SK-N-SH (cell line): ENCODE measurements at regions not wholly inside any gene's neighbourhood (a gene's known extent, or its start where the extent isn't known, plus 50 kb on each side); places are given as distances from the start of the nearest gene placed in this dataset.

ENCODE experiments used
- CTCF ChIA-PET: fragments of 300-600, 350-600 bp; formaldehyde crosslinking; extraction: SDS; loops from one replicate; lab custom pipeline; 2021; lab: Yijun Ruan, JAX
- POLR2A ChIA-PET: fragments of 350-600 bp; sonication (Branson Sonifier 250); formaldehyde crosslinking; extraction: SDS; loops from one replicate; lab custom pipeline; 2020; ENCODE audit warnings: antibody characterized with exemption, inconsistent platforms; lab: Yijun Ruan, JAX
- DNase-seq: peaks from one replicate; pipeline ENCODE4 v3.0.0; 2012
- H2AFZ ChIP-seq: fragments of 200-600 bp; sonication (generic); 2 replicates; pipeline ENCODE4 v1.8.1; 2016; ENCODE audit warnings: antibody characterized with exemption, mild to moderate bottlenecking, low read depth
- H3F3A ChIP-seq: fragments of 200-600 bp; sonication (generic); replicated peaks from 2 replicates; pipeline ENCODE3; 2016; ENCODE audit warnings: antibody characterized with exemption, mild to moderate bottlenecking; ENCODE audit not compliant: insufficient read depth
- H3K27ac ChIP-seq, 2 experiments: fragments of 200-500 bp in 1 of 2; fragments of 200-600 bp in 1 of 2; sonication (Bioruptor generic) in 1 of 2; sonication (generic), shearing (Covaris generic) in 1 of 2; 2 replicates each; pipeline versions ENCODE4 v1.5.1 to v1.6.1; 2014 to 2016; ENCODE audit warnings: low read depth in 2 of 2, inconsistent platforms in 1 of 2, low read length in 1 of 2, mild to moderate bottlenecking in 1 of 2, mixed read lengths in 1 of 2
- H3K27me3 ChIP-seq: fragments of 200-600 bp; sonication (generic), shearing (Covaris generic); 2 replicates; pipeline ENCODE4 v1.6.1; 2016; ENCODE audit warnings: mixed run types; ENCODE audit not compliant: insufficient read depth
- H3K36me3 ChIP-seq, 2 experiments: fragments of 200-500 bp in 1 of 2; fragments of 200-600 bp in 1 of 2; sonication (Bioruptor generic) in 1 of 2; sonication (generic) in 1 of 2; replicated peaks in 1 of 2; 2 replicates each; pipeline versions ENCODE3 to v1.5.1; 2014 to 2016; ENCODE audit warnings: low read length in 1 of 2, mild to moderate bottlenecking in 1 of 2; ENCODE audit not compliant: insufficient read depth in 2 of 2, control insufficient read depth in 1 of 2
- H3K4me1 ChIP-seq, 2 experiments: fragments of 200-500 bp in 1 of 2; fragments of 200-600 bp in 1 of 2; sonication (Bioruptor generic) in 1 of 2; sonication (generic), shearing (Covaris generic) in 1 of 2; 2 replicates each; pipeline versions ENCODE4 v1.5.1 to v1.6.1; 2014 to 2016; ENCODE audit warnings: low read depth in 1 of 2, low read length in 1 of 2, mixed run types in 1 of 2; ENCODE audit not compliant: insufficient read depth in 2 of 2, control insufficient read depth in 1 of 2
- H3K4me2 ChIP-seq: fragments of 200-600 bp; sonication (generic), shearing (Covaris generic); 2 replicates; pipeline ENCODE4 v1.6.1; 2017; ENCODE audit warnings: mixed run types
- H3K4me3 ChIP-seq, 2 experiments: fragments of 200-500 bp in 1 of 2; fragments of 200-600 bp in 1 of 2; sonication (Bioruptor generic) in 1 of 2; sonication (generic), shearing (Covaris generic) in 1 of 2; 2 replicates each; pipeline versions ENCODE4 v1.5.1 to v1.8.1; 2014 to 2016; ENCODE audit warnings: low read depth in 2 of 2, inconsistent platforms in 1 of 2, low read length in 1 of 2, mild to moderate bottlenecking in 1 of 2, mixed read lengths in 1 of 2, moderate library complexity in 1 of 2
- H3K79me2 ChIP-seq: fragments of 200-600 bp; sonication (generic); 2 replicates; pipeline ENCODE4 v1.8.1; 2017; ENCODE audit warnings: mild to moderate bottlenecking; ENCODE audit not compliant: insufficient read depth
- H3K9ac ChIP-seq: fragments of 200-600 bp; sonication (generic); 2 replicates; pipeline ENCODE4 v1.6.1; 2017; ENCODE audit warnings: mixed run types
- H3K9me2 ChIP-seq: fragments of 200-600 bp; sonication (generic); 2 replicates; pipeline ENCODE4 v1.6.1; 2017; ENCODE audit warnings: mixed run types
- H3K9me3 ChIP-seq: fragments of 200-600 bp; sonication (generic); 2 replicates; pipeline ENCODE4 v1.6.1; 2017; ENCODE audit warnings: mixed run types, mild to moderate bottlenecking, moderate library complexity
- H4K20me1 ChIP-seq: fragments of 200-600 bp; sonication (generic); 2 replicates; pipeline ENCODE4 v1.6.1; 2017; ENCODE audit warnings: mild to moderate bottlenecking, mixed run types; ENCODE audit not compliant: insufficient read depth
- CHD2 ChIP-seq: fragments of 150-350 bp; IDR thresholded peaks from 2 replicates; pipeline ENCODE4 v1.6.1; 2018; ENCODE audit warnings: low read length; ENCODE audit not compliant: partially characterized antibody
- FOSL2 ChIP-seq: IDR thresholded peaks from 2 replicates; pipeline ENCODE4 v1.4.0; 2012; ENCODE audit warnings: low read depth, mild to moderate bottlenecking, moderate library complexity, borderline replicate concordance
- FOXM1 ChIP-seq: IDR thresholded peaks from 2 replicates; pipeline ENCODE4 v1.4.0; 2012; ENCODE audit warnings: low read depth, mild to moderate bottlenecking
- NFIC ChIP-seq: IDR thresholded peaks from 2 replicates; pipeline ENCODE4 v1.4.0; 2012; ENCODE audit warnings: borderline replicate concordance
- RAD21 ChIP-seq: IDR thresholded peaks from 2 replicates; pipeline ENCODE4 v1.6.1; 2012; ENCODE audit warnings: mild to moderate bottlenecking, low read length
- RCOR1 ChIP-seq: fragments of 150-350 bp; IDR thresholded peaks from 2 replicates; pipeline ENCODE4 v1.6.1; 2017; ENCODE audit warnings: antibody characterized with exemption, low read length
- RFX5 ChIP-seq: IDR thresholded peaks from 2 replicates; pipeline ENCODE4 v1.6.1; 2012; ENCODE audit warnings: mild to moderate bottlenecking, improper control_type of control experiment, low read length
- SMC3 ChIP-seq: IDR thresholded peaks from 2 replicates; pipeline ENCODE4 v1.6.1; 2012; ENCODE audit warnings: low read depth, low read length, improper control_type of control experiment
- TEAD4 ChIP-seq: IDR thresholded peaks from 2 replicates; pipeline ENCODE4 v1.4.0; 2012; ENCODE audit warnings: mild to moderate bottlenecking, borderline replicate concordance; ENCODE audit not compliant: insufficient read depth
- WGBS: methylation state at CpG from one replicate; pipeline ENCODE4 v1.1.6; 2017; ENCODE audit warnings: low lambda C conversion rate; 5-methylcytosine and 5-hydroxymethylcytosine counted together
- TF ChIP-seq, protein P1 (sequence below): IDR thresholded peaks from 2 replicates; pipeline ENCODE4 v1.4.0; 2012; ENCODE audit warnings: low read depth, borderline replicate concordance
- TF ChIP-seq, protein P2 (sequence below): IDR thresholded peaks from 2 replicates; pipeline ENCODE4 v1.6.1; 2012; ENCODE audit warnings: mild to moderate bottlenecking, low read depth, low read length, moderate library complexity
- TF ChIP-seq, protein P3 (sequence below): IDR thresholded peaks from 2 replicates; pipeline ENCODE4 v1.4.0; 2012; ENCODE audit warnings: low read depth, borderline replicate concordance
- TF ChIP-seq, protein P4 (sequence below): IDR thresholded peaks from 2 replicates; pipeline ENCODE4; 2012
- TF ChIP-seq, protein P5 (sequence below): IDR thresholded peaks from 2 replicates; pipeline ENCODE4 v1.4.0; 2012; ENCODE audit warnings: low read depth

DNA sequence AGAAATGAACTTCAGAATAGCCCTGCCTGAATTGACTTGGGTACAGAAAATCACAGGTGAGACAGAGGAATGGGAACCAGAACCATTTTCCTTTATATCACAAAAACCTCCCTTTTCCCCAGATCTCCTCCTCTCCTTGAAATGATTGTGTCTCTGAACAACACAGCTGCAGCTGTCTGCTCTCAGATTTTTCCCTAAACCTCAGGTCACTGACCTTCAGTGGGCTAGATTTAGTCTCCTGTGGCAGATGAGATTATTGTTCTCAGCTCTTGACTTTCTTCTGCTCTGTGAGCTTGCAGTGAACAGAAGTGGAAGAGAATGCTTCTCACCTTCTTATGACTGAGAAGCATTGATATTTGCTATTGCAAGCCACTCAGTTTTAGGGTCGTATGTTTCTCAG is 92.3 kb upstream of the FAM20A start (continued):
- TF ChIP-seq, protein P1, sequence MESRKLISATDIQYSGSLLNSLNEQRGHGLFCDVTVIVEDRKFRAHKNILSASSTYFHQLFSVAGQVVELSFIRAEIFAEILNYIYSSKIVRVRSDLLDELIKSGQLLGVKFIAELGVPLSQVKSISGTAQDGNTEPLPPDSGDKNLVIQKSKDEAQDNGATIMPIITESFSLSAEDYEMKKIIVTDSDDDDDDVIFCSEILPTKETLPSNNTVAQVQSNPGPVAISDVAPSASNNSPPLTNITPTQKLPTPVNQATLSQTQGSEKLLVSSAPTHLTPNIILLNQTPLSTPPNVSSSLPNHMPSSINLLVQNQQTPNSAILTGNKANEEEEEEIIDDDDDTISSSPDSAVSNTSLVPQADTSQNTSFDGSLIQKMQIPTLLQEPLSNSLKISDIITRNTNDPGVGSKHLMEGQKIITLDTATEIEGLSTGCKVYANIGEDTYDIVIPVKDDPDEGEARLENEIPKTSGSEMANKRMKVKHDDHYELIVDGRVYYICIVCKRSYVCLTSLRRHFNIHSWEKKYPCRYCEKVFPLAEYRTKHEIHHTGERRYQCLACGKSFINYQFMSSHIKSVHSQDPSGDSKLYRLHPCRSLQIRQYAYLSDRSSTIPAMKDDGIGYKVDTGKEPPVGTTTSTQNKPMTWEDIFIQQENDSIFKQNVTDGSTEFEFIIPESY: no peak

DNA sequence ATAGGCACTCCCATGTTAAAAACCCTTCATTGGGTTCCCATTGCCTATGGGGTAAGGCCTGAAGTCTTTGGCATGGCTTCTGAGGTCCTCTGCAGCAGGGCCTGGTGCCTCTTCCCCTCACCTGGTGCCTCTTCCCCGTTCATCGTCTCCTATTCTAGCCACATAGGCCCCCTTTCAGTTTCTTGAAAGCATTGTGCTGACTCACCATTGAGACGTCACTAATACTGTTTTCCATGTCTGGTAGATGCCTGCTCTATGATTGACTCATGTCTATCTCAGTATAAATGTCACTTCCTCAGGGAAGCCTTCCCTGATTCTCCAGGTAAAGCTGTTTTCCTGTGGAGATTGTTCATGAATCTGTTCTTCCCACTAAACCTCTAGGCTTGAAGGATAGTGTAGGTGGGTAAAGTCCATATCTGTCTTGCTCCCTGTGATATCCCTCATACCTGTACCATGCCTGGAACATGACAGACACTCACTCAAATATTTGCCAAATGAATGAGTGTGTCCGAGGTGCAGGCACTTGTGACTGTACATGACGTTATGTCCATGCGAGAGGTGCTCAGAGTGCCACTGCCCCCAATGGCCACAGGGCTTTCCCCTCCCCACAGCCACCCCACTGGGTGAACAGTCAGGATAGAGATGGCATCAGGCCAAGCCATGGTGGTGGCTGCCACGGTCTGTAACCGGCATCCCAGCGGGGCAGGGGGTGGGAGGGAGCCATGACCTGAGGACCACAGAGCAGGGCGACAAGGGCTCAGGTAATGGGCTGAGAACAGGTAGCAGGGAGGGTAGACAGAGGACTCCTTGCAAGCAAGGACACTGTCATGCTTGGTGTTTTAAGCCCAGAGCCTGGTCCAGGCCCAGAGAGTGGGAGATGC is 85.2 kb upstream of the FAM20A start:
- no peak overlapping the region for H2AFZ ChIP-seq
- no peak overlapping the region for H3K9ac ChIP-seq
- no peaks in the 10 kb centered on the region for H3K9me2 ChIP-seq
- CTCF ChIA-PET: no interaction called here
- no peak overlapping the region for H3K4me3 ChIP-seq
- H3K79me2 ChIP-seq: no peaks in the 10 kb centered on the region
- no peak for DNase-seq
- H3K27ac ChIP-seq: no peak overlapping the region
- no peak for TF ChIP-seq RCOR1
- TF ChIP-seq, protein P2, sequence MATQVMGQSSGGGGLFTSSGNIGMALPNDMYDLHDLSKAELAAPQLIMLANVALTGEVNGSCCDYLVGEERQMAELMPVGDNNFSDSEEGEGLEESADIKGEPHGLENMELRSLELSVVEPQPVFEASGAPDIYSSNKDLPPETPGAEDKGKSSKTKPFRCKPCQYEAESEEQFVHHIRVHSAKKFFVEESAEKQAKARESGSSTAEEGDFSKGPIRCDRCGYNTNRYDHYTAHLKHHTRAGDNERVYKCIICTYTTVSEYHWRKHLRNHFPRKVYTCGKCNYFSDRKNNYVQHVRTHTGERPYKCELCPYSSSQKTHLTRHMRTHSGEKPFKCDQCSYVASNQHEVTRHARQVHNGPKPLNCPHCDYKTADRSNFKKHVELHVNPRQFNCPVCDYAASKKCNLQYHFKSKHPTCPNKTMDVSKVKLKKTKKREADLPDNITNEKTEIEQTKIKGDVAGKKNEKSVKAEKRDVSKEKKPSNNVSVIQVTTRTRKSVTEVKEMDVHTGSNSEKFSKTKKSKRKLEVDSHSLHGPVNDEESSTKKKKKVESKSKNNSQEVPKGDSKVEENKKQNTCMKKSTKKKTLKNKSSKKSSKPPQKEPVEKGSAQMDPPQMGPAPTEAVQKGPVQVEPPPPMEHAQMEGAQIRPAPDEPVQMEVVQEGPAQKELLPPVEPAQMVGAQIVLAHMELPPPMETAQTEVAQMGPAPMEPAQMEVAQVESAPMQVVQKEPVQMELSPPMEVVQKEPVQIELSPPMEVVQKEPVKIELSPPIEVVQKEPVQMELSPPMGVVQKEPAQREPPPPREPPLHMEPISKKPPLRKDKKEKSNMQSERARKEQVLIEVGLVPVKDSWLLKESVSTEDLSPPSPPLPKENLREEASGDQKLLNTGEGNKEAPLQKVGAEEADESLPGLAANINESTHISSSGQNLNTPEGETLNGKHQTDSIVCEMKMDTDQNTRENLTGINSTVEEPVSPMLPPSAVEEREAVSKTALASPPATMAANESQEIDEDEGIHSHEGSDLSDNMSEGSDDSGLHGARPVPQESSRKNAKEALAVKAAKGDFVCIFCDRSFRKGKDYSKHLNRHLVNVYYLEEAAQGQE: no peak
- TF ChIP-seq RAD21: no peak
- no peak for TF ChIP-seq FOSL2
- TF ChIP-seq CHD2: no peak
- TF ChIP-seq, protein P3, sequence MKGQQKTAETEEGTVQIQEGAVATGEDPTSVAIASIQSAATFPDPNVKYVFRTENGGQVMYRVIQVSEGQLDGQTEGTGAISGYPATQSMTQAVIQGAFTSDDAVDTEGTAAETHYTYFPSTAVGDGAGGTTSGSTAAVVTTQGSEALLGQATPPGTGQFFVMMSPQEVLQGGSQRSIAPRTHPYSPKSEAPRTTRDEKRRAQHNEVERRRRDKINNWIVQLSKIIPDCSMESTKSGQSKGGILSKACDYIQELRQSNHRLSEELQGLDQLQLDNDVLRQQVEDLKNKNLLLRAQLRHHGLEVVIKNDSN: no peak
- TF ChIP-seq, protein P4, sequence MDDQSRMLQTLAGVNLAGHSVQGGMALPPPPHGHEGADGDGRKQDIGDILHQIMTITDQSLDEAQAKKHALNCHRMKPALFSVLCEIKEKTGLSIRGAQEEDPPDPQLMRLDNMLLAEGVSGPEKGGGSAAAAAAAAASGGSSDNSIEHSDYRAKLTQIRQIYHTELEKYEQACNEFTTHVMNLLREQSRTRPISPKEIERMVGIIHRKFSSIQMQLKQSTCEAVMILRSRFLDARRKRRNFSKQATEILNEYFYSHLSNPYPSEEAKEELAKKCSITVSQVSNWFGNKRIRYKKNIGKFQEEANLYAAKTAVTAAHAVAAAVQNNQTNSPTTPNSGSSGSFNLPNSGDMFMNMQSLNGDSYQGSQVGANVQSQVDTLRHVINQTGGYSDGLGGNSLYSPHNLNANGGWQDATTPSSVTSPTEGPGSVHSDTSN: no peak
- TF ChIP-seq NFIC: no peak
- TF ChIP-seq FOXM1: no peak
- no peak for TF ChIP-seq SMC3
- no peak for TF ChIP-seq RFX5
- TF ChIP-seq TEAD4: no peak
- TF ChIP-seq, protein P5, sequence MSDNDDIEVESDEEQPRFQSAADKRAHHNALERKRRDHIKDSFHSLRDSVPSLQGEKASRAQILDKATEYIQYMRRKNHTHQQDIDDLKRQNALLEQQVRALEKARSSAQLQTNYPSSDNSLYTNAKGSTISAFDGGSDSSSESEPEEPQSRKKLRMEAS: no peak
- POLR2A ChIA-PET: no interaction called here
- no peaks in the 10 kb centered on the region for H3K4me1 ChIP-seq
- no peaks in the 10 kb centered on the region for H3K27me3 ChIP-seq
- no peaks in the 10 kb centered on the region for H3K36me3 ChIP-seq
- no peaks in the 10 kb centered on the region for H3K9me3 ChIP-seq
- 58% methylated on average over 10 of the region's 10 CpGs for WGBS
- H4K20me1 ChIP-seq: no peaks in the 10 kb centered on the region
- no peak overlapping the region for H3K4me2 ChIP-seq
- no peaks in the 10 kb centered on the region for H3F3A ChIP-seq
